ENCODE measurements at regions not wholly inside any gene's neighbourhood (a gene's known extent, or its start where the extent isn't known, plus 50 kb on each side); places are given as distances from the start of the nearest gene placed in this dataset.
A peak's percentile ranks its signal among the peaks of the same experiment; 100 is the strongest.

GRCh38 chr18:45517181-45517741, 98.0 kb upstream of the SLC14A2 start:
- H3K4me3 ChIP-seq, result no peak overlapping the region
- H3K27me3 ChIP-seq (replicated peaks; ENCODE audit: insufficient read depth), result no peaks in the 10 kb centered on the region
- peak; percentile 8 for TF ChIP-seq POLR2AphosphoS5 (IDR thresholded peaks at IDR 0.05)
- no peak for TF ChIP-seq CTCF (IDR thresholded peaks at IDR 0.05)
- no peak for DNase-seq (ENCODE audit: low spot score)
- no peaks in the 10 kb centered on the region for H3K4me1 ChIP-seq (replicated peaks)
- intact Hi-C loops (cut with DNase I), result loop anchor here (10.0 kb wide), 1 partner anchor 262 kb away; no protein-coding TSS in a partner anchor
- peak overlapping the region; percentile 21 to 47 for H3K27ac ChIP-seq
- 59% methylated on average over 11 of the region's 11 CpGs for WGBS
- no peaks in the 10 kb centered on the region for H3K9me3 ChIP-seq
- no peaks in the 10 kb centered on the region for H3K36me3 ChIP-seq

GRCh38 chr18:45518311-45519155, 96.7 kb upstream of the SLC14A2 start:
- Histone ChIP-seq H3K4me1 (replicated peaks) (no peaks in the 10 kb centered on the region), H3K27me3 (replicated peaks; ENCODE audit: insufficient read depth) (no peaks in the 10 kb centered on the region), H3K36me3 (no peaks in the 10 kb centered on the region), H3K27ac (no peak overlapping the region), H3K4me3 (no peak overlapping the region), H3K9me3 (no peaks in the 10 kb centered on the region)
- no peak for TF ChIP-seq POLR2A (IDR thresholded peaks at IDR 0.05)
- TF ChIP-seq CTCF (IDR thresholded peaks at IDR 0.05), result no peak
- no peak for TF ChIP-seq POLR2AphosphoS5 (IDR thresholded peaks at IDR 0.05)
- intact Hi-C loops (cut with DNase I), result loop anchor here (10.0 kb wide), 1 partner anchor 264 kb away; no protein-coding TSS in a partner anchor
- WGBS, result 63% methylated on average over 3 of the region's 3 CpGs
- no peak for DNase-seq (ENCODE audit: low spot score)

- TF ChIP-seq POLR2A (IDR thresholded peaks at IDR 0.05) (no peak), CTCF (IDR thresholded peaks at IDR 0.05) (no peak), POLR2AphosphoS5 (IDR thresholded peaks at IDR 0.05) (no peak)
- H3K36me3 ChIP-seq, result no peaks in the 10 kb centered on the region
- no peaks in the 10 kb centered on the region for H3K9me3 ChIP-seq
- WGBS, result 66% methylated on average over 7 of the region's 7 CpGs
- H3K27me3 ChIP-seq (replicated peaks; ENCODE audit: insufficient read depth), result no peaks in the 10 kb centered on the region
- intact Hi-C loops (cut with DNase I), result loop anchor here (5.0 to 10.0 kb wide), 4 partner anchors 68 to 837 kb away; partner anchors contain the start of gene SETBP1
- DNase-seq (ENCODE audit: low spot score), result no peak
- H3K4me1 ChIP-seq (replicated peaks), result no peaks in the 10 kb centered on the region
- no peak overlapping the region for H3K4me3 ChIP-seq
- peak overlapping the region in 1 of 2 donors; percentile 14 for H3K27ac ChIP-seq
Measured at GRCh38 chr18:45519411-45520280, 95.6 kb upstream of the SLC14A2 start.

- DNase-seq (ENCODE audit: low spot score), result no peak
- Histone ChIP-seq H3K4me3 (no peak overlapping the region), H3K9me3 (no peaks in the 10 kb centered on the region), H3K36me3 (no peaks in the 10 kb centered on the region), H3K27me3 (replicated peaks; ENCODE audit: insufficient read depth) (no peaks in the 10 kb centered on the region), H3K27ac (no peak overlapping the region), H3K4me1 (replicated peaks) (no peaks in the 10 kb centered on the region)
- TF ChIP-seq POLR2A (IDR thresholded peaks at IDR 0.05), result no peak
- no peak for TF ChIP-seq CTCF (IDR thresholded peaks at IDR 0.05)
- TF ChIP-seq POLR2AphosphoS5 (IDR thresholded peaks at IDR 0.05), result no peak
- 85% methylated on average over 1 of the region's 1 CpG for WGBS
- intact Hi-C loops (cut with DNase I), result loop anchor here (5.0 to 10.0 kb wide), 3 partner anchors 66 to 839 kb away; partner anchors contain the start of gene SETBP1
Measured at GRCh38 chr18:45521136-45521535, 94.1 kb upstream of the SLC14A2 start.
